ENCODE measurements at regions not wholly inside any gene's neighbourhood (a gene's known extent, or its start where the extent isn't known, plus 50 kb on each side); places are given as distances from the start of the nearest gene placed in this dataset.
"Not testable (repeated sequence)": the region's sequence is repeated elsewhere in the genome, so short reads cannot be mapped to it uniquely, and the experiment has no call there.

DNA sequence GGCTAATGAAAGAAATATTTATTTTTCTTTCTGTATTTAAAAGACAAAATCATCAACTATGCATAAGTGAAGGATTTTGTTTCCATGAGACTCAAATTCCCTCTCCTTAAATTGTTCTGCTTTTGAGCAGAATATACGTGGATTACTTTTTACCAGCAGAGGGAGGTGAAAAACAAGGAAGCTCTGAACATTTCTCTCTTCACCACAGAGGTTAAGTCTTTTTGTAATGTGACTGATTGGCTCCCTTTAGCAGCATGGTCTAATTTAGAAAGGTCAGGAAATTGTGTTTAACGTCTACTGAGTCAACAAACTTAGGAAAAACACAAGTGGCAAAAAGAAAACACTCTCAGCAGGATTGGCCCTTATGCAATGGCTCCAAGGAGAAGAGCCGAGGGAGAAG, 55.1 kb upstream of the F9 start:
- DNase-seq: no peak

- not testable (repeated sequence) for DNase-seq
Measured at GRCh38 chrX:139461945-139462344, 68.6 kb upstream of the F9 start.

GRCh38 chrX:139454743-139455142, 75.8 kb upstream of the F9 start:
- DNase-seq: no peak

GRCh38 chrX:139448996-139449395, 81.5 kb upstream of the F9 start:
- no peak for DNase-seq

GRCh38 chrX:139446832-139447231, 83.7 kb upstream of the F9 start:
- DNase-seq: no peak

- no peak for DNase-seq
Measured at GRCh38 chrX:139429913-139430312, 100.6 kb upstream of the F9 start.

GRCh38 chrX:139423186-139423585, 107.4 kb upstream of the F9 start:
- no peak for DNase-seq

- not testable (repeated sequence) for DNase-seq
Measured at GRCh38 chrX:139398258-139398657, 132.3 kb upstream of the F9 start.

GRCh38 chrX:139388254-139388653, 142.3 kb upstream of the F9 start:
- DNase-seq: no peak

DNA sequence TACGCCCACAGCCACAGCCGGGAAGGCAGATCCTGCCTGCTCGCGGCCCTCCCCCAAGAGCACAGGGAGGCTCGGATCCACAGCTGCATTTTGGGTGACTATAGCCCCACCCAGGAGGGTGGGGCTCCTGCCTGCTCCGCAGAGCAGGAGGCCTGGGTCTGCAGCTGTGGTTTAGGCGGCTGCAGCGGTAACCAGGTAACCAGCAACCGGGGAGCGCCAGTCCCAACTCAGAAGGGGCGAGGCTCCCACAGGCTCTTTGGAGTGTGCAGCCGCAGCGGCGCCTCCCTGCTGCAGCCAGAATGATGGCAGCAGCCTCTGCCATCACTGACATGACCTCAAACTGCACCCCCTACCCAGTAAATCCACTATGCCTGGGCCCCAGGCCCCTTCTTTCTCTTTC, 148.0 kb upstream of the F9 start:
- no peak for DNase-seq

DNA sequence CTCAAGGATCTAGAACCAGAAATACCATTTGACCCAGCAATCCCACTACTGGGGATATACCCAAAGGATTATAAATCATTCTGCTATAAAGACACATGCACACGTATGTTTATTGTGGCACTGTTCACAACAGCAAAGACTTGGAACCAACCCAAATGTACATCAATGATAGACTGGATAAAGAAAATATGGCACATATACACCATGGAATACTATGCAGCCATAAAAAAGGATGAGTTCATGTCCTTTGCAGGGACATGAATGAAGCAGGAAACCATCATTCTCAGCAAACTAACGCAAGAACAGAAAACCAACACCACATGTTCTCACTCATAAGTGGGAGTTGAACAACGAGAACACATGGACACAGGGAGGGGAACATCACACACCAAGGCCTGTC, 154.0 kb upstream of the F9 start:
- not testable (repeated sequence) for DNase-seq

DNA sequence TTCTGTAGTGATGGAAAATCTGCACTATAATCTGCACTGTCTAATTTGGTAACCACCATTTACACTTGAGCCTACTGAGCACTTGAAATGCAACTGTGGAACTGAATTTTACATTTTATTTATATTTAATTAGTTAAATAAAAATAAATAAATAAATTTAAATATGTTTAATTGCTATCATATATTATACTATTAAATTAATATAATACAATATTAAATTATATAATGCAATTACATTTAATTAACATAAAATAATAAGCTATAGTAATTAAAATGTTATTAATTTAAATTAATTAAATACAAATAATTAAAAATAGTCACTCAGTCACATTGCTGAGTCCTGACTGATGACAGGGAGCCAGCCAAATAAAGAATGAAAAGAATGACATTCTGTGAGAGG, 170.2 kb upstream of the F9 start:
- no peak for DNase-seq

- DNase-seq: not testable (repeated sequence)
Measured at GRCh38 chrX:139342594-139342991, 187.9 kb upstream of the F9 start.

DNA sequence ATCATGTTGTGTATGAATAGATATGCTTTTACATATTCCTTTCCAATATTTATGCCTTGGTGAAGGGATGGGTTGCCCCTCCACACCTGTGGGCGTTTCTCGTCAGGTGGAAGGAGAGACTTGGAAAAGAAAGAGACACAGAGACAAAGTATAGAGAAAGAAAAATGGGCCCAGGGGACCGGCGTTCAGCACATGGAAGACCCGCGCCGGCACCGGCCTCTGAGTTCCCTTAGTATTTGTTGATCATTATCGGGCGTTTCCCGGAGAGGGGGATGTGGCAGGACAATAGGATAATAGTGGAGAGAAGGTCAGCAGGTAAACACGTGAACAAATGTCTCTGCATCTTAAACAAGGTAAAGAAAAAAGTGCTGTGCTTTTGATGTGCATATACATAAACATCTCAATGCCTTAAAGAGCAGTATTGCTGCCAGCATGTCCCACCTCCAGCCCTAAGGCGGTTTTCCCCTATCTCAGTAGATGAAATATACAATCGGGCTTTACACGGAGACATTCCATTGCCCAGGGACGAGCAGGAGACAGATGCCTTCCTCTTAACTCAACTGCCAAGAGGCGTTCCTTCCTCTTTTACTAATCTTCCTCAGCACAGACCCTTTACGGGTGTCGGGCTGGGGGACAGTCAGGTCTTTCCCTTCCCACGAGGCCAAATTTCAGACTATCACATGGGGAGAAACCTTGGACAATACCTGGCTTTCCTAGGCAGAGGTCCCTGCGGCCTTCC, 188.5 kb upstream of the F9 start:
- DNase-seq: not testable (repeated sequence)

DNA sequence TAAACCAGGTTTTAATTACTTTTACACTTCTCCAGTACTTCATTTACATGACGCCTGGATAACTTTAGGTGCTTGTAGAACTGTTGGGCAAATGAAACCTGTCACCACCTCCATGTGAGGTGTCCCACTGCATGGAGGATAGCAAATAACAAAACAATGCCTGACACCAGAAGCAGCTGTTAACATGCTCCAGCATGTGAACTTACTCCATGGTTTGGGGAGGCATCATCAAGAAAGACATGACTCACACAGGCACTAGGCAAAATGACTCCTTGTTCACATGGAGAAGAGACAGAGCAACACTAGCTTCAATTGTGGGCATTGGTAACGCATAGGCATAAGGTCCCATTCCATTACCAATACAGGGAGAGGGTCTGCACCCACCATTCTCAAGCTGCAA, 198.1 kb upstream of the F9 start:
- DNase-seq: no peak

- DNase-seq: no peak
Measured at GRCh38 chrX:139327355-139327754, 203.2 kb upstream of the F9 start.

DNA sequence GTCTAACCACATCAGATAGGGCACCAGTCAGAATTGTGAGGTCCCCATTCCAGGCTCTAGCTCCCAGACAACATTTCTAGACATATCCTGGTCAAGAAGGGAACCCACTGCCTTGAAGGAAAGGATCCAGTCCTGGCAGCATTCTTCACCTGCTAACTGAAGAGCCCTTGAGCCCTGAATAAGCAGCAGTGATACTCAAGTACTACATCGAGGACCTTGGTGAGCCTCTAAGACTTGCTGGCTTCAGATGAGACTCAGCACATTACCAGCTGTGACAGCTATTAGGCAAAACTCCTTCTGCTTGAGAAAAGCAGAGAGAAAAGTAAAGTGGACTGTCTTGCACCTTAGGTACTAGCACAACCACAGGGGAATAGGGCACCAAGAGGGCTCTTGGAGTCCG, 205.8 kb upstream of the F9 start:
- DNase-seq: no peak

DNA sequence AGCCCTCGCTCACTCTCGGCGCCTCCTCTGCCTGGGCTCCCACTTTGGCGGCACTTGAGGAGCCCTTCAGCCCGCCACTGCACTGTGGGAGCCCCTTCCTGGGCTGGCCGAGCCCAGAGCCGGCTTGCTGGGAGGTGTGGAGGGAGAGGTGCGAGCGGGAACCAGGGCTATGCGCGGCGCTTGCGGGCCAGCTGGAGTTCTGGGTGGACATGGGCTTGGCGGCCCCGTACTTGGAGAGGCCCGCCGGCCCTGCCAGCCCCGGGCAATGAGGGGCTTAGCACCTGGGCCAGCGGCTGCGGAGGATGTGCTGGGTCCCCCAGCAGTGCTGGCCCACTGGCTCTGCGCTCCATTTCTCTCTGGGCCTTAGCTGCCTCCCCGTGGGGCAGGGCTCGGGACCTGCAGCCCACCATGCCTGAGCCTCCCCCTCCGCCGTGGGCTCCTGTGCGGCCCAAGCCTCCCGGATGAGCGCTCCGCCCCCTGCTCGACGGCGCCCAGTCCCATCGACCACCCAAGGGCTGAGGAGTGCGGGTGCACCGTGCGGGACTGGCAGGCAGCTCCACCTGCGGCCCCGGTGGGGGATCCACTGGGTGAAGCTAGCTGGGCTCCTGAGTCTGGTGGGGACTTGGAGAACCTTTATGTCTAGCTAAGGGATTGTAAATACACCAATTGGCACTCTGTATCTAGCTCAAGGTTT, 209.7 kb upstream of the F9 start:
- not testable (repeated sequence) for DNase-seq

DNA sequence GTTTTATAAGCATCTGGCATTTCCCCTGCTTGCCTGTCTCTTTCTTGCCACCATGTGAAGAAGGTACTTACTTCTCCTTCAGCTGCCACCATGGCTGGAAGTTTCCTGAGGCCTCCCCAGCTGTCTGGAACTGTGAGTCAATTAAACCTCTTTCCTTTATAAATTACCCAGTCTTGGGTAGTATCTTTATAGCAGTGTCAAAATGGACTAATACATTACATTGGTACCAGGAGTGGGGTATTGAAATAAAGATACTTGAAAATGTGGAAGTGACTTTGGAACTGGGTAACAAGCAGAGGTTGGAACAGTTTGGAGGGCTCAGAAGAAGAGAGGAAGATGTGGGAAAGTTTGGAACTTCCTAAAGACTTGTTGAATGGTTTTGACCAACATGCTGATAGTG, 223.9 kb upstream of the F9 start:
- not testable (repeated sequence) for DNase-seq

DNA sequence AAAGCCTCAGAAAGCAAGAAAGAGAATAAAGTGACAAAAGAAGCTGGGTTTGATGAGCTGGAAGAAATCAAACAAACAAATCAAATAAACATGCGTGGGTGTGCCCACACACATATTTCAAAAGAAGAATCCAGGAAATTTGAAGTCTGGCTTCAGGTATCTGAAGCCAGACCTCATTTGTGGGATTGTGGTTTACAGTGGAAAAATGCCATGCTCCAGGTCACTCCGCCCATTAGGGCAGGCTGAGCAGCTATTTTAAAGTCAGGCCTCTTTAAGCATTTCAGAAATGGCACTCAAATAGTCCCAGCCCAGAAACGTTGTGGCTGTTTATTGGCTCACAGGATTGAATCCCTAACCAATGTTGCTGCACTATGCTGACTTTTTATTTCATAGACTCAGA, 226.1 kb upstream of the F9 start:
- no peak for DNase-seq

DNA sequence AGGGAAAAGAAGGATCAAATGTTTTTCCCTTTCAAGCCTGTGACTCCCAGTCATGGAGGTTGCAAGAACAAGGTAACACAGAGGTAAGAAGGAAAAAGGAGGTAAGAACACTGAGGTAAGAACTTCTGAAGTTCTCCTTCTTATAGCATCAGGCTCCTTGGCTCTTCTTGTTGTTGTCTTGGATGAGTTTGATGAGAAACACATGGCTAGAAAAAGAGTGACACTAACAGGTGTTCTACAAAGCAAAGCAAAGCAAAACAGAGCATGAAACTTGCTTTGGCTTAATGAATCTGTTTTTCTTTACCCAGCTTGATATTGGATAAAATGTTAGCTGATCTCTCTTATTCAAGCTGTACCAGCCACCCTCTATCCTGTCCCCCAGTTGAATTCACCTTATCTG, 231.2 kb upstream of the F9 start:
- DNase-seq: no peak

- no peak for DNase-seq
Measured at GRCh38 chrX:139298437-139298836, 232.1 kb upstream of the F9 start.

- no peak for DNase-seq
Measured at GRCh38 chrX:139297638-139298037, 232.9 kb upstream of the F9 start.

DNA sequence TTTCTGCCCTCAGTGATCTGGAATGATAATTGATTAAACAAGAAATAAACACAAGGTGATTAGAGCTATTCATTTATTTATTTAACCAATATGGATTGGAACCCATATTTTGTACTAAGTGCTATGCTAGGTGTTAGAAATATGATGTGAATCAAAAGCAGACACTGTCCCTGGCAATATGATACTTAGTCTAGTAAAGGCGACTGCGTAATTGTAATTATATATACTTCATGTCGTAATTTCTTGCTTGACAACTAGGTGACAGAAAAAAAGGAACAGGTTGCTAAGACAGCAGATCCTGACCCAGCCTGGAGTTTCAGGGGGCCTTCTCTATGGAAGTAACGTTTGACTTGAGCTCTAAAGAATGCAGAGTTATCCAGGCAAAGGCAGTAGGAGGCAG, 236.5 kb upstream of the F9 start:
- DNase-seq: no peak

- DNase-seq: no peak
Measured at GRCh38 chrX:139290310-139290709, 240.2 kb upstream of the F9 start.

Data from hematopoietic multipotent progenitor cell treated with erythropoietin and hydrocortisone succinate and interleukin-3 and kit ligand, for 8 days (in vitro differentiated cells).